Lower lobe of right lung (tissue), 2 donors: ENCODE measurements at regions not wholly inside any gene's neighbourhood (a gene's known extent, or its start where the extent isn't known, plus 50 kb on each side); places are given as distances from the start of the nearest gene placed in this dataset.

ENCODE experiments used
- ATAC-seq, 2 donors: fragments of 200-7000 bp; cut with Tn5 transposase; one replicate each; pipeline ENCODE4 v1.9.1; 2020 to 2022; ENCODE audit warnings: mild to moderate bottlenecking in 2 of 2, moderate library complexity in 2 of 2
- DNase-seq: peaks from one replicate; pipeline ENCODE4 v3.0.0-alpha.2; 2020
- H3K27ac ChIP-seq: fragments of 200-600 bp; one replicate; pipeline ENCODE4 v1.8.0; 2022
- H3K27me3 ChIP-seq: fragments of 200-600 bp; one replicate; pipeline ENCODE4 v1.8.0; 2022; ENCODE audit warnings: low read depth
- H3K36me3 ChIP-seq: fragments of 200-600 bp; one replicate; pipeline ENCODE4 v1.8.0; 2022; ENCODE audit warnings: mild to moderate bottlenecking
- H3K4me1 ChIP-seq: fragments of 200-600 bp; one replicate; pipeline ENCODE4 v1.8.0; 2022
- H3K4me3 ChIP-seq: fragments of 200-600 bp; one replicate; pipeline ENCODE4 v1.8.0; 2022; ENCODE audit warnings: mild to moderate bottlenecking
- H3K9me3 ChIP-seq: fragments of 200-600 bp; one replicate; pipeline ENCODE4 v1.8.0; 2022
- CTCF ChIP-seq: fragments of 200-600 bp; IDR thresholded peaks from one replicate; pipeline ENCODE4 v1.8.0; 2022; ENCODE audit warnings: antibody characterized with exemption, mild to moderate bottlenecking
- intact Hi-C: fragments of 100-400 bp; cut with DNase I; formaldehyde crosslinking; loops from one replicate; pipeline ENCODE4 v1.11.0; 2022
- donor health status: DM: no; HTN: yes; CAD: no; lungs with severe emphysema.

- no peak for TF ChIP-seq CTCF
- H3K4me1 ChIP-seq: no peaks in the 10 kb centered on the region
- H3K27me3 ChIP-seq: no peaks in the 10 kb centered on the region
- H3K4me3 ChIP-seq: no peak overlapping the region
- DNase-seq (no peak), ATAC-seq (no peak)
- no peak overlapping the region for H3K27ac ChIP-seq
- H3K9me3 ChIP-seq: no peaks in the 10 kb centered on the region
- no peaks in the 10 kb centered on the region for H3K36me3 ChIP-seq
- intact Hi-C loops: no loop called here
These were observed 614.6 kb downstream of the DHX35 start for GRCh38 chr20:39576771-39577170.

GRCh38 chr20:39574061-39574460, 611.9 kb downstream of the DHX35 start:
- DNase-seq: no peak
- intact Hi-C loops: no loop called here
- ATAC-seq: no peak

GRCh38 chr20:39571171-39571570, 609.0 kb downstream of the DHX35 start:
- DNase-seq: no peak
- Histone ChIP-seq H3K36me3 (no peaks in the 10 kb centered on the region), H3K27ac (no peak overlapping the region), H3K4me3 (no peak overlapping the region), H3K9me3 (no peaks in the 10 kb centered on the region), H3K27me3 (peaks cover 3% of the 10 kb centered on the region), H3K4me1 (no peaks in the 10 kb centered on the region)
- ATAC-seq: no peak
- intact Hi-C loops: no loop called here
- no peak for TF ChIP-seq CTCF

More at GRCh38 chr20:39574061-39574460, 611.9 kb downstream of the DHX35 start:
- no peak for TF ChIP-seq CTCF
- H3K9me3 ChIP-seq: no peaks in the 10 kb centered on the region
- no peaks in the 10 kb centered on the region for H3K4me1 ChIP-seq
- peaks cover 3% of the 10 kb centered on the region for H3K27me3 ChIP-seq
- H3K4me3 ChIP-seq: no peak overlapping the region
- no peaks in the 10 kb centered on the region for H3K36me3 ChIP-seq
- H3K27ac ChIP-seq: no peak overlapping the region

GRCh38 chr20:39568109-39568508, 606.0 kb downstream of the DHX35 start:
- Histone ChIP-seq H3K27me3 (peaks cover 3% of the 10 kb centered on the region), H3K27ac (no peak overlapping the region), H3K36me3 (no peaks in the 10 kb centered on the region), H3K4me1 (no peaks in the 10 kb centered on the region), H3K9me3 (no peaks in the 10 kb centered on the region), H3K4me3 (no peak overlapping the region)
- ATAC-seq (no peak), DNase-seq (no peak)
- intact Hi-C loops: no loop called here
- no peak for TF ChIP-seq CTCF

GRCh38 chr20:39563349-39563748, 601.2 kb downstream of the DHX35 start:
- no peaks in the 10 kb centered on the region for H3K27me3 ChIP-seq
- H3K36me3 ChIP-seq: no peaks in the 10 kb centered on the region
- ATAC-seq (no peak), DNase-seq (no peak)
- no peak overlapping the region for H3K27ac ChIP-seq
- intact Hi-C loops: no loop called here
- H3K9me3 ChIP-seq: no peaks in the 10 kb centered on the region
- H3K4me1 ChIP-seq: no peaks in the 10 kb centered on the region
- TF ChIP-seq CTCF: no peak
- no peak overlapping the region for H3K4me3 ChIP-seq

GRCh38 chr20:39554341-39554740, 592.2 kb downstream of the DHX35 start:
- Histone ChIP-seq H3K4me3 (no peak overlapping the region), H3K36me3 (no peaks in the 10 kb centered on the region), H3K27ac (no peak overlapping the region), H3K27me3 (no peaks in the 10 kb centered on the region), H3K4me1 (no peaks in the 10 kb centered on the region), H3K9me3 (no peaks in the 10 kb centered on the region)
- no peak for ATAC-seq
- intact Hi-C loops: no loop called here
- TF ChIP-seq CTCF: no peak
- DNase-seq: no peak
